Right lobe of liver (tissue), 6 donors: ENCODE measurements at regions not wholly inside any gene's neighbourhood (a gene's known extent, or its start where the extent isn't known, plus 50 kb on each side); places are given as distances from the start of the nearest gene placed in this dataset.

Experiments
- ATAC-seq, 4 donors: fragments of 200-7000 bp; cut with Tn5 transposase; one replicate each; pipeline ENCODE4 v1.9.1; 2020; ENCODE audit warnings: mild to moderate bottlenecking in 4 of 4, moderate library complexity in 4 of 4
- DNase-seq, 3 donors: peaks; one replicate each; pipeline ENCODE4 v3.0.0-alpha.2; 2020
- H3K27ac ChIP-seq, 3 donors: fragments of 200-600 bp; one replicate each; pipeline ENCODE4 v1.8.0; 2022
- H3K27me3 ChIP-seq, 2 donors: fragments of 200-600 bp; one replicate each; pipeline ENCODE4 v1.8.0; 2022
- H3K36me3 ChIP-seq, 4 donors: fragments of 200-600 bp; sonication (generic) in 1 of 4; one replicate each; pipeline versions ENCODE4 v1.5.1 to v1.8.0; 2017 to 2022; ENCODE audit warnings: control low read depth in 1 of 4
- H3K4me1 ChIP-seq, 4 donors: fragments of 200-600 bp; sonication (generic) in 1 of 4; one replicate each; pipeline versions ENCODE4 v1.5.1 to v1.8.0; 2017 to 2022; ENCODE audit warnings: control low read depth in 1 of 4
- H3K4me3 ChIP-seq, 3 donors: fragments of 200-600 bp; one replicate each; pipeline ENCODE4 v1.8.0; 2022
- H3K9me3 ChIP-seq, 4 donors: fragments of 200-600 bp; sonication (generic) in 1 of 4; one replicate each; pipeline versions ENCODE4 v1.5.1 to v1.8.0; 2017 to 2022; ENCODE audit warnings: control low read depth in 1 of 4
- POLR2A ChIP-seq: fragments of 450-650 bp; IDR thresholded peaks from one replicate; pipeline ENCODE4 v1.6.1; 2017; ENCODE audit warnings: antibody characterized with exemption, mild to moderate bottlenecking
- WGBS: methylation state at CpG from one replicate; pipeline ENCODE4 v1.1.6; 2018; ENCODE audit warnings: low coverage, low lambda C conversion rate; ENCODE audit not compliant: insufficient coverage; ENCODE audit errors: missing lambda C conversion rate; 5-methylcytosine and 5-hydroxymethylcytosine counted together
- intact Hi-C, 2 donors: fragments of 100-400 bp; cut with DNase I; formaldehyde crosslinking; loops; one replicate each; pipeline versions ENCODE4 v1.11.2 to v1.14.1; 2022
- TF ChIP-seq, protein P1 (sequence below), 4 donors: fragments of 200-600 bp in 3 of 4; fragments of 450-650 bp in 1 of 4; IDR thresholded peaks; one replicate each; pipeline versions ENCODE4 v1.5.1 to v1.8.0; 2016 to 2022; ENCODE audit warnings: antibody characterized with exemption in 4 of 4, mild to moderate bottlenecking in 2 of 4
- donor health status: DM: no; HTN: yes; CAD: no.
- donor health status: DM: no; HTN: no; CAD: no.
- donor health status: DM: no; HTN: no; CAD: no.
- donor health status: DM: no; HTN: yes; CAD: no.
- donor health status: DM: no; HTN: yes; CAD: no.

DNA sequence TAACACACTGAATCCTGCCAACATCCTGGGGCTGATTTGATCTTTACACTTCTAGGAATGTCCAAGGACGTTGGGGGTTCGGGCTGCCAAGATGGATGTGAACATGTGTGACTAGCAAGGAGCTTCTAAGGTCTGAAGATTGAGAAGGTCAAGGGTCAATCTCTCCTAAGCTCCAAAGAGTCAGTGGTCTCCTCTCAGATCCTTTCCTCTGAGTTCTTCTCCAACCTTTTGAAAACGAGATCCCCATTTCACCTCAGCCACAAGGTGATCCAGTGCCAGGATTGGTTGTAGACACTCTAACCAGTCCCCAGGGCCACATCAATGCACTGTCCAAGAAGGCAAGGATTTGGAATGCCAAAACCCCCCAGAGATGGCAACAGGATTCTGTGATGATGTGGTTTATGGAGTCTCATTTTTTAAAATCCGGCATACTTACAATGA, 266.8 kb downstream of the NDUFS4 start:
- no peak overlapping the region for H3K4me3 ChIP-seq
- ATAC-seq (no peak), DNase-seq (no peak)
- intact Hi-C loops = no loop called here
- H3K27ac ChIP-seq = no peak overlapping the region
- no peaks in the 10 kb centered on the region for H3K4me1 ChIP-seq
- WGBS = 85% methylated on average over 3 of the region's 4 CpGs
- no peaks in the 10 kb centered on the region for H3K36me3 ChIP-seq
- TF ChIP-seq, protein P1, sequence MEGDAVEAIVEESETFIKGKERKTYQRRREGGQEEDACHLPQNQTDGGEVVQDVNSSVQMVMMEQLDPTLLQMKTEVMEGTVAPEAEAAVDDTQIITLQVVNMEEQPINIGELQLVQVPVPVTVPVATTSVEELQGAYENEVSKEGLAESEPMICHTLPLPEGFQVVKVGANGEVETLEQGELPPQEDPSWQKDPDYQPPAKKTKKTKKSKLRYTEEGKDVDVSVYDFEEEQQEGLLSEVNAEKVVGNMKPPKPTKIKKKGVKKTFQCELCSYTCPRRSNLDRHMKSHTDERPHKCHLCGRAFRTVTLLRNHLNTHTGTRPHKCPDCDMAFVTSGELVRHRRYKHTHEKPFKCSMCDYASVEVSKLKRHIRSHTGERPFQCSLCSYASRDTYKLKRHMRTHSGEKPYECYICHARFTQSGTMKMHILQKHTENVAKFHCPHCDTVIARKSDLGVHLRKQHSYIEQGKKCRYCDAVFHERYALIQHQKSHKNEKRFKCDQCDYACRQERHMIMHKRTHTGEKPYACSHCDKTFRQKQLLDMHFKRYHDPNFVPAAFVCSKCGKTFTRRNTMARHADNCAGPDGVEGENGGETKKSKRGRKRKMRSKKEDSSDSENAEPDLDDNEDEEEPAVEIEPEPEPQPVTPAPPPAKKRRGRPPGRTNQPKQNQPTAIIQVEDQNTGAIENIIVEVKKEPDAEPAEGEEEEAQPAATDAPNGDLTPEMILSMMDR (IDR thresholded peaks at IDR 0.05) = no peak
- no peak for TF ChIP-seq POLR2A
- peaks cover 0 to 6% (median 0%) of the 10 kb centered on the region in 4 donors for H3K9me3 ChIP-seq
- H3K27me3 ChIP-seq = no peaks in the 10 kb centered on the region

DNA sequence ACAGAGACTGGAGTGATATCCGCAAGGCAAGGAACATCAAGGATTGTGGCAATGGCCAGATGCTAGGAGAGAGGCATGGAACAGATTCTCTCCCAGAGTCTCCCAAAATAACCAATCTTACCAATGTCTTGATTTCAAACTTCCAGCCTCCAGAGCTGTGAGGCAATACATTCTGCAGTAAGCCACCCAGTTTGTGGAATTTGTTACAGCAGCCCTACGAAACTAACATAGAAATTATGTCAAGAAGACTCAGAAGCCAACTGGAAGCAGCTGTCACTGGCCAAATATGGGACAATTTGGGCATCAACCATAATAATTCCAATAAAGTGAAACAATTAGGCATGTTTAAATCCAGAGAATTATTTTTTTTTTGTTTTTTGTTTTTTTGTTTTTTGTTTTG, 271.1 kb downstream of the NDUFS4 start:
- H3K4me1 ChIP-seq = no peaks in the 10 kb centered on the region
- intact Hi-C loops = no loop called here

More for the DNA sequence above, 271.1 kb downstream of the NDUFS4 start:
- H3K27me3 ChIP-seq = no peaks in the 10 kb centered on the region
- H3K4me3 ChIP-seq = no peak overlapping the region
- peaks cover 0 to 6% (median 0%) of the 10 kb centered on the region in 4 donors for H3K9me3 ChIP-seq
- H3K27ac ChIP-seq = no peak overlapping the region
- 83% methylated on average over 2 of the region's 2 CpGs for WGBS
- ATAC-seq = no peak
- no peaks in the 10 kb centered on the region for H3K36me3 ChIP-seq
- no peak for DNase-seq
- no peak for TF ChIP-seq POLR2A
- TF ChIP-seq, protein P1 (IDR thresholded peaks at IDR 0.05) = no peak
